NCI-H1436 treated with DMSO at 0.1 percent for 48 hours (cell line): ENCODE measurements at regions not wholly inside any gene's neighbourhood (a gene's known extent, or its start where the extent isn't known, plus 50 kb on each side); places are given as distances from the start of the nearest gene placed in this dataset.

ENCODE experiments used
- DNase-seq: peaks from one replicate; lab custom pipeline; 2025; lab: John Stamatoyannopoulos, UW

DNA sequence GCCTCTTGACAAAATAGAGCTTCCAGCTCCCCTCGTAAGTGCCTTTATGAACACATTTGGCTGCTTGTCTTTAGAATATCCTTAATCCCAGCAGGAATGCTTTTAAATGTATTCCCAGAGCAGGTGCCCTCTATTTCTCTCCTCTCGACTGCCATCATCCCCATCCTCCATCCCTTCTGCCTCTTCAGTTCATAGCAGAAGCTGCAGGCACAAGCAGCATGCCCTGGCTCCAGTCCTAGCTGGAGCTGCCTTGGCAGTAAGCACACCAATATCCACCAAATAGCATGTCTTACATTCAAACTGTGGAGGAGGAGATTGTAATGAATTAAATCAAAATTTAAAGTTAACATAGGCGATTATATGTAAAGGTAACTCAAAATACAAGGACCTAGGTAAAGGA lies 891.3 kb upstream of the SLC39A10 start:
- DNase-seq, result no peak

DNA sequence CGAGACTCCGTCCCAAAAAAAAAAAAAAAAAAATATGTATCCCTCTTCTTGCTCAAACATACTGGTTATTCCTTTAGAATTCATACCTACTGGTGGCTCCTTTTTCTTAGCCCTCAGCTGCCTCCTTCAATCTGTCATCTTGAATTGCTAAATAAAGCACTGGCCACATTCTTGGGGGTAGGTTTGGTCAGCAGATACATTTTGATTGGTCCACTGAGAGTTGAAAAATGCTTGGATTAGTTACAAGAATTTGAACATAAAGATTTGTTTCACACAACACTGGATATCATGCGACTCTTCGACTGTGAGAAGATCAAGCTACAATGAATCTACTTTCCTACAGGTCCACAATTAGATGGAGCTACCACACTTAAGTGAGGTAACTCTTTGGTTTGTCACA lies 906.1 kb upstream of the SLC39A10 start:
- DNase-seq, result no peak

DNA sequence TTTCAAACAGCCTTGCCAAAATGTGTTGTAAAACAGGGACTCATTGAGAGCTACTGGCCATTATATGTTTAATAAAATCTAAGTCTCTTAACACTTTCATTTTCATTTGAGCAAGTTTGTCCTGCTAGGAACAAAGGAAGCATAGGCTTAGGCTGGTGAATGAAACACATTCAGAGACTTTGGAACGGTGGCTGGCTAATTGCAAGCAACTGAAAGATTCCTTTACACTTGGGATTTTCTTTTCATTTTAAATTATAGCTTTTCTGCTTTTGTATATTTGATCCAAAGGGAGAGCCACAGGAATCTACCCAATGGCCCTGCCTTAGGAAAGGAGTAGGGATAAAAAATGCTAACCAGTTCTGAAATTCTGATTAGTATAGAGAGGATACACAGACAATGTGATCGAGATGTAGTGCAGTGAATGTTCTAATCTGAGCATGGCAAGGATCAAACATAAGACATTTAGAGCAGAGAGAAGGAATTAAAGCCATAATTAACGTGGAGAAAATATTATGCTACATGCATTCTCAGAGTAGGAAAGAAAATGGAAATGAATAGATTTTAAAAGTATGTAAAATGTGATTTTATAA lies 911.4 kb upstream of the SLC39A10 start:
- DNase-seq, result no peak

DNA sequence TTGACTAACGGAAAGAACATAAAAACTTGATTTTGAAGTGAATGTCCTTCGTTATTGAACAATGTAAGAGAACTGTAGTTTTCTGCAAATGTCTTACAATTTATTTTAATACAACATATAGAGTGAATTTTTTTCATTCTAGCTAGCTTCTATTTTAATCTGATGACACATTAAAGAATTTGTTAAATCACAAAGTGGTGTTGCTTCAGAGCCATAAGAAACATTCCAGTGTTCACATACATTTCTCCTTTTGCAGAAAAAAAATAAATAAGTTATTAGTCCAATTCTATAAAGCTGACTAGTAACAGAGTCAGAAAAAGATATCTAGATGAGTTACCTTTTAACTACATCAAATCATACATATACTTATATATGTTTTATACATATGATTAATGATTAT lies 914.3 kb upstream of the SLC39A10 start:
- no peak for DNase-seq

DNA sequence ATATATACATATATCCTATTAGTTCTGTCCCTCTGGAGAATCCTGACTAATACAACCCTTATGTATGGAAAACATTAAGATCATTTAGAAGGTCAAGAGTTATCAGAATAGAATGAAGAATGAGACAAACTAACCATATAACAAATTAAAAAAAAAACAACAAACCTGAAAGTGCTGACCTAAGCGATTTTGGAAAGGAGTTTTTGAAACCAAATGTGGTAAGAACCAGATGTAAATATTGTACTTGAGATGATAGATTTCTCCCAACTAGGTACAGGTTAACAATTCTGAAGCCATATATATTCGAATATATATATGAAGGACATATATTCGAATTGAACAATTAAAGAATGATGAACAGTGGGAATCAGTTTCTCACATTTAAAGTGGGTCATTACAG lies 917.8 kb upstream of the SLC39A10 start:
- no peak for DNase-seq

DNA sequence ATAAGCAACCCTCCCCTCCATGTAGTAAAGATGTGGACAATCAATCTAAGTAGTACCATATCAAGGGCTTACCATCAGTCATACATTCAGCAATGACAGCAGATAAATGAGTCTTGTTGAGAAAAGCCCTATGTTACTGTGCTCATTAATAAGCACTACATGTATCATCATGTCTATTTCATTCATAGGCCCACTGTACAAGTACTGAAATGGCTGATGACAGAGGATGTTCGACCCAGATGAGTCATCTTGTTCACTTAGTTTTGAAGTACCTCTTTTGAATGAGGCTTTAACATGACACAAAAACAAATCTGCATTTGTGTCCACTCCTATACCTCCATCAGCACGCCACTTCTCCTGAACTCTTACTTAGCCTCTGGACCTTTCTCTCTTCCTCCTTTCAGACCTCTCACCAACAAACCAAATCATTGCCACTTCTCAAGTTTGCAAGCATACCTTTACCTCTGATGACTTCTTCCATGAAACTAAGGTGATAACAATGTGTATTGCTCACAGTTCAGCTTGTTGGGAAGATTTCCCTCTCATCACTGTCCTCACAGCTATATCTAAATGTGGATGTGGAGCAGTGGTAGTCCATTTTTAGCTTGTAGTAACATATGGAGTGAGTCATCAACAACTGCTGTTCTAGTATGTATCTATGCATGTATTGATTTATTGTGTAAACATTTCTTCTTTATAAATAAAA lies 921.0 kb upstream of the SLC39A10 start:
- DNase-seq, result no peak

DNA sequence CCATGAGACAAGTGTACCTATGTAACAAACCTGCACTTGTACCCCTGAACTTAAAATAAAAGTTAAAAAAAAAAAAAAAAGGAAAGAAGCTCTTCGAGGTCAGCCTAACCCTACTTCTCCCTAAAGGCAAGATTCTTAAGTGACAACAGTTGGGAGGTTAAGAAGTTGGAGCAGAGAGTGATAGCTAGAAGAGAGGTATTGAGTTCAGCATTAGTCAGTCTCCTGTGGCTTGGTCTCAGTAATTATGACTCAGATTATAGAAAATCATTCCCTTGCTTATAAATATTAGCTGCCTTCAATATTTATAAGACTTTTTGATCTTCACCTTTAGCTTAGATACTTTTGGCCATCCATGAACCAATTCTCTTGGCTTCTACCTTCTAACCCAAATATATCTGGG lies 926.8 kb upstream of the SLC39A10 start:
- no peak for DNase-seq

DNA sequence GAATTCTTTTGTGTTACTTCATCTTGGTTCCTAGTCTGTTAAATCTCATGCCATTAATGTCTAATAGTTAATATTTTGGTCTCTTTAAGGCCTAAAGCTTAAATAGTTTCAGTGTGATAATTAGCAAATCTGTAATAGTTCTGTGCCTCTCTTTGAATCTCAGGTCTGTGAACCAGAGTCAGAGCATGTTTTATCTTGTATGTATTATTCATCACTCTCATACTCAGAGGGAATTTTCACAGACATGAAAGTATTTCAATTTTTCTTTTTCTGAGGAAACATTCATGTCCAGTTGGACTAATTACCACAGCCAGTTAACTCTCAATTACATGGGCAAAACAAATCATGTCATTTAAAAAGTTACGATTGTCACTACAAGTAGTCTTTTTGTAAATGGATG lies 931.9 kb upstream of the SLC39A10 start:
- no peak for DNase-seq

DNA sequence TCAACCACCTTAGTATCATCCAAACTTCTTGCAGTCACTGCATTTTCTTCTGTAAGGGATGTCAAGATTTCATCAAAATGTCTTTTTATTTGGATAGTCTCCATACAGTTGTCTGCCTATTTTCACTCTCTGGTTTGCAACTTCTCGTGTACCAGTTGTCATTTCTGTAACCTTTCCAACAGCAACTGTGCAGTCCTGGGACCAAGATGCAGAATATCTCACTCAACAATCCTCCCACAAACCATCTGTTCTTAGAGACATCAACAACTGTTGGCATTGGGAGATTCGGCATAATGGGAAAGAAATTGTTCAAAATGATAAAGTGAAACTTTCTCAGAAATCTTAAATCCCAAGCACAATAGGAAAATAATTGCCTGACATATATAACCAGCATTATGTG lies 933.6 kb upstream of the SLC39A10 start:
- DNase-seq, result no peak

DNA sequence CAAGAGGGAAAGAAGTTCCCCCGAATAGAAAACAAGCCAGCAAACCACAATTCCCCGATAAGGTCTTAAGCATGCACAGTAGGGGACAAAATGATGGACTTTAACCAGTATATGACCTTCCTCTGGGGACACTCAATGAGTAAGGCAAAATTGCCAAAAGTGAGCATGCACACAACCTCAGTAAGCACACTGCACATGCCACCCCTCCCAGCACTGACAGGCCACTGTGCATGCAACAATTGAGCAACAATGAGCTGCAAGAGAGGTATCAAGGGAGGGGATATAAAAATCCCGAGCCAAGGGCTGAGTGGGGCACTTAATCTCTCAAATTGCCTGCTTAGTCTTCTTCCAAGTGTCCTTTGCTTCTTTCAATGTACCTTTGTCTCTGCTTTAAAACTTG lies 935.8 kb upstream of the SLC39A10 start:
- no peak for DNase-seq

DNA sequence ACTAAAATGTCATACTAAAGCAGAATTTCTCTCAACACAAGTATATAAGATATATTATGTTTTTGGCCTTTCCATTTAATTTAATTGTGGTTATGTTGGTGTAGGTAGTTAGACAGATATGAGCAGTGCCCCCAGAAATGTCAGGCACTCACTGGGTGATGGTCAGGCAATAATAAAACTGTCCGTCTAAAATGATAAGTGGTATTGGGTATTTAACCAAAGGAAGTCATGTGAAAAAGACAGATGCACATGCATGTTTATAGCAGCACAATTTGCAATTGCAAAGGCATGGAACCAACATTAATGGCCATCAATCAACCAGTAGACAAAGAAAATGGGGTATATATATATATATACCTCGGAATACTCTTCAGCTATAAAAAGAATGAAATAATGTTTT lies 936.6 kb upstream of the SLC39A10 start:
- DNase-seq, result no peak

DNA sequence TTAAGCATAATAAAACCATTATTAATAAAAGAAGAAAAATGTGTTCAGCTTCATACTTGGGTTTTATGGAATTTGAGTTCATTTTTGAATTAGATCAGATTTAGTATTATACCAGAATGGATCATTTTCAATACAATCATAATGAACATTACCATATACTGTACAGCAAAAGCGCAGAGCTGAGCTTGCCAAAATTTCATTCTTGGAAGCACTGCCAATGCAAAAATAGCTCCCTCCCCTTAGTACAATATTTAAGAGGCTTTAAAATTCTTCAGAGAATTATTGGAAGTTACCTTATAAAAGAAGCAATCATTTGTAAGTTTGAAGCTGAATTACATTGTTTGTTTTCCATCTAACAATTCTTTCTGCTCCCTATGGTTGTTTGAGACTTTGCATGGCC lies 938.1 kb upstream of the SLC39A10 start:
- no peak for DNase-seq

DNA sequence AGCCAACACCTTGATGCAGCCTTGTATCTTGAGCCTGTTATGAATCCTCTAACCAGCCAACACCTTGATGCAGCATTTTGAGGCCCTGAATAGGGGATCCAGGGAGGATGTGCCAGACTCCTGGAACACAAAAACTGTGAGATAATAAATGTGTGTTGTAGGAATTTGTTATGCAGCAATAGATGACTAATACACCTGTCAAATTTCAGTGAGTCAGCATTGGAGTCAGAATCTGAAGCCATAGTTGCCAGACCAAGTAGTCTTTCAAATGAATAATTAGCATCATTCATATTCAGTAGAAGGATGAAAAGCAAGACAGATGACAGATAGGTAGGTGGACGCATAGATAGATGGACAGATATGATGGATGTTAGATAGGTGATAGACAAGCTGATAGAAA lies 942.5 kb upstream of the SLC39A10 start:
- DNase-seq, result no peak

DNA sequence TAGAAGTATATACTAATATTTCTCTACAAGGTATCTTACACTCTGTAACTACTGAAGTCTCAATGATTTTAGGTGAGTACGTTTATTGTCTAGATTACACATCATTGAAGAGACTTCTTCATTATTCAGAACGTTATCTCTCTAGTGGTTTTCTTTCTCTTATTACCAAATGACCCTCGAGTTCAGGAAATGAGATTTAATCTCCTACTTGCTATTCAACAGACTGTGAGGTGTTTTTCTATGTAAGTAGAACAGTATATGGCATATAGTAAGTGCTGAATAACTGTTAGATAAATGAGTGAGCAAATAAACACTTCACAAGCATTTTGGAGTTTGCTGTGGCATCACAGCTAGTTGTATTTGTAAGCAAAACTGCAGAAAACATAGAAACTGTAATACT lies 947.2 kb upstream of the SLC39A10 start:
- DNase-seq, result peak; percentile 26

DNA sequence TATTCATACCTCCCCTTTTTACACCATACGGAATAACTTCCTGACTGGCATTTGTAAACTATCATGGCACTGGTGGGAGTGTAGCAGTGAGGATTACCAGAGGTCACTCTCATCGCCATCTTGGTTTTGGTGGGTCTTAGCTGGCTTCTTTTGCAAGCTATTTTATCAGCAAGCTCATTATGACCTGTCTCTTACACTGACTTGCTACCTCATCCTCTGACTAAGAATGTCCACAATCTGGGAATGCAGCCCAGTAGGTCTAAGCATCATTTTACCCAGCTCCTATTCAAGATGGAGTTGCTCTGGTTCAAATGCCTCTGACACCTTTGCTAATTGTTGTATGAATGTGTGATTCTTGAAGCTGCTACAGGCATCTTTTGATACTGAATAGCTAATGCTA lies 950.8 kb upstream of the SLC39A10 start:
- DNase-seq, result no peak

DNA sequence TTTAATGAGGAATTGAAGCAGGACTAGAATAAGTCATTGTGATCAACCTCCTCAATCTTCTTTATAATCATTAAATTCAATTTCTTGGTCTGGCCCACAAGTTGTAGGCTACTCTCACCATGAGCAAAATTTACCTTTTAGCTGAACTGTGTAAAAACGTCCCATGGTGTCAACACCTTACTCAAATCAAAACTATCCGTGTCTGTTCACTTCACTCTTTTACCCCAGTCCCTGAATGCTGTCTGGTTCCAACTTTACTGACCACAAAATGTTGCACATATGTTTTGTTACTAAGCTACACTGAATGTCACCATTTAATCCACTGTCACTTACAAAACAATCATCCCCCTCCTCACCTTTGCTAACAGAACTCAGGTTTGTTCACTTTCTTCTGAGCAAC lies 951.6 kb upstream of the SLC39A10 start:
- DNase-seq, result no peak

DNA sequence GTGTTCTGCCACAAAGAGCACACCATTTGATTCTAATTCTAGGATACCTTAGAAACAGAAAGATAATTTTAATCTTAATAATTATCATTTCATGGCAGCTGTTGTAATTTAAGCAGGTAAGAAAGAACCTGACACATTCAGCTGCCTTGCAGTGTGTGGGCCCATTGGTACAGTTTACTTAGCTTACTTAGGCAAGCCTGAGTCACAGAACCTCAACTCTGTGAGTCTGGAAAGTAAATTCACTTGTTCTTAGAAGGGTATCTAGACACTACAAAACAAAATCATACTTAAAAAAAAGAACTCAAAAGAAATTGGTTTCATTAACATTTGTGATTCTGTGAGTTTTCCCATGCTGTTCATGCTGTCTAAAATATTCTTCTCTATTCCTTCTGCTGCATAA lies 956.3 kb upstream of the SLC39A10 start:
- no peak for DNase-seq

DNA sequence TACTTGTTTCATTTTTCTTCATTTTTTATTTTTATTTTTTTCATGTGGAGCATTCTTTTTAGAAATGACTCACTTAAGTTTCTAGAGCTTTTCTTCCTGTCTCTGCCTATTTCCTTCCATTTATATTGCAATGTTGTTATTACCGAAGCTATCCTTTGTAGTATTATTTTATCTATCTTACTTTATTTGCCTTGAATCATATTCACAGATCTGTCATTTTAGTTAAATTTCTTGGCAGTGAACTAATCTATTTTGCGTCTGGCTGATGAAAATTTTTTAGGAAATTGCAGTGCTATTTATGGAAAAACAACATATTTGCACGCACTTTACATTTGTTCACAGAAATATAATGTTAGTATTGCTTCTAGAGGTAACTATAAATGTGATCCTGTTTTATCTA lies 956.9 kb upstream of the SLC39A10 start:
- DNase-seq, result no peak

DNA sequence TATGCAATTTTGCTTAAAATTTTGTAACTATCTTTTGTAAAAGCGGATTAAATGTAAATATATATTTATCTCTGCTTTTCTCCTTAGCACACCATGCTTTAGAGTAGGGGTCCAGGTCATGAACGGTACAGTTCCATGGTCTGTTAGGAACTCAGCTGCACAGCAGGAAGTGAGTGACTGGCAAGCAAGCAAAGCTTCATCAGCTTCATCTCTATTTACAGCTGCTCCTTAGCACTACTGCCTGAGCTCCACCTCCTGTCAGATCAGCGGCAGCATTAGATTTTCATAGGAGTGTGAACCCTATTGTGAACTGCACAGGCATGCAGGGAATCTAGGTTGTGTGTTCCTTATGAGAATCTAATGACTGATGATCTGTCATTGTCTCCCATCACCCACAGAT lies 959.0 kb upstream of the SLC39A10 start:
- DNase-seq, result no peak

DNA sequence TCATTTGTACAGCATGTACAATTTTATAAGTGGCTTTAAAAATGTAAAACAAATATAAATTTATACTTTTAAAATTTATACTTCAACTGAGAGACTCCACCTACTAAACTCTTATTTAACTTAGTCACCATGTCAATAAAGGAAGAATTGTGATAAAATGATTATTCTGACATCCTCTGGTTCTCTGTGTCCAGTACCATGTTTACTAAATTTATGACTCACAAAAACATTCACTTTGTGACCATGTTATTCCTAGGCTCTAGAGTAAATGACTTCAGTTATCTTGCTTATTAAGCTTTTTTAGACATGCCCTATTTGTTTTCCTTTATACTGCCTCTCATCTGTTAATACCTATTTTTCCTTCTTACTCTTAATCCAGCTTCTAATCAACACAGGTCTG lies 959.6 kb upstream of the SLC39A10 start:
- DNase-seq, result no peak

DNA sequence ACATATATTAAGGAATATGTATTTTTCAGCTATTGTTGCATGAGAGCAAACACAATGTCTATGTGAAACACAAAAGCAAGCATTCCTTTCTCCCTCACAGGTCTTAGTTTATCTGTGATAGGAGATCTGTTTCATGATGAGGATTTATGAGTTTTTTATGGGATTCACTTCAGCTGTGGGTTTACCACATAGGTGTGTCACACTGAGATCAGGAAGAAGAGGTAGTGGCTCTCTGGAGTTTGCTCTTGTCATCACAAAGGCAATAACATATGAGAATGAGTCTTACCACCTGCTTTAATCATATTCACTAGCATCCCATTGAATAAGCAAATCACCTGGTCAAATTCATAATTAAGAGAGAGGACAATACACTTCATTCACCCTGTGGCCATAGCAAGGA lies 960.3 kb upstream of the SLC39A10 start:
- no peak for DNase-seq

DNA sequence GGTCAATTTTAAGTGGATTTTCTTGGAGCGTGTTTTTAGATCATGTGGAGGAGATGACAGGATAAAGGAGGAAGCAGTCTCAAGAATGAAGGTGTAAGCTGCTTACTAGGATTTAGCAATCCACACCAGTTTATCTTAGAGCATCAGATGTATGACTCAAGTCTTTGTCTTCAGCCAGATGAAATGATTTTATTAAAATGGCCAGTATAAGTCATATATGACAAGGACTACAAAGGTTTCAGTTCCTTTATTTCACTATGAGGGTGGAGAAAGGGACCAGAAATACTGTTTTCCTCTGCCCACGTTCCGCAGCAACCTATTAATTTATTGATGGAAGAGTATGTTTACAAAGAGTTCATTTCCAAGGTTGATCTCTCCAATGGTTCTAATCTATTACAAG lies 970.5 kb upstream of the SLC39A10 start:
- DNase-seq, result no peak

DNA sequence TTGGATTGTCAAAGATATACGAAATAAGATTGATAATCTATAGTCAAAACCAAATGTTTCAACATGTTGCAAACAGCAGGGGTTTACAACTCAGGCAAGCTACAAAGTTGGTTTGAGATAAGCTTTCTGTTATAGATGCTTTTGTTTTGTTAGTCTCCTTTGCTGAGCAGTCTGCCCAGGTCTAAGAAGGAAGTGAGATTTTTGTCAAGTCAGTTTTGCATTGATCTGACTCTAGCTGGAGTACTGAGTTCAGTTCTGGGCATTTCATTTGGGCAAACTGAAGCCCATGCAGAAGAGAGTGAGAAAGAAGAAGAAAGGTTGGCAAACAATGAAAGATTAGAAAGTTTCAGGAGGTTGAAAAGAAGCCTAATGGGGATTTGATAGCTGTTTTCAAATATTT lies 983.0 kb upstream of the SLC39A10 start:
- DNase-seq, result no peak

DNA sequence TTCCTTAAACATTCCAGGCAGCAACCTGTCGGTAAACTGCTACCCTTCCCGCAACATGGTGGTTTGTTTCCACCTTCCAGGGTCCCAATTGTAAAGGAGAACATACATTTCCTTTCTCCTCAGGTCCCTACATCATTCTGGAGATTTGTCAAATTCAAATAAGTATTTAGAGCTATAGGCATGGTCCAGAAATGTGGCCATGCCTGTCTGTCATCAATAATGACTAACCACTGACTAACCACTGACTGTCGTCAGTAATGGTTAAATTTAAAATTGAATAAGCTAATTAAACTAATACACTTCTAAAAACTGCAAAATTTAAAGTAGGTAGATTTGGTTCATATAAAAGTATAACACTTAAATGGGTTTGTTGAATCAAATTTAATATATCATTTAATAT lies 984.0 kb upstream of the SLC39A10 start:
- DNase-seq, result no peak
